Skeletal muscle satellite cell (primary cell): ENCODE measurements at regions not wholly inside any gene's neighbourhood (a gene's known extent, or its start where the extent isn't known, plus 50 kb on each side); places are given as distances from the start of the nearest gene placed in this dataset.

Source experiments
- H3K27me3 ChIP-seq: 2 replicates; pipeline ENCODE4 v1.7.0; 2013; ENCODE audit warnings: low read length; ENCODE audit not compliant: control insufficient read depth, insufficient read depth
- H3K36me3 ChIP-seq: 2 replicates; pipeline ENCODE4 v1.7.0; 2013; ENCODE audit warnings: mild to moderate bottlenecking, control low read depth, low read length; ENCODE audit not compliant: insufficient read depth
- H3K4me1 ChIP-seq: 2 replicates; pipeline ENCODE4 v1.7.0; 2013; ENCODE audit warnings: low read length; ENCODE audit not compliant: control insufficient read depth, insufficient read depth
- H3K4me2 ChIP-seq: 2 replicates; pipeline ENCODE4 v1.7.0; 2013; ENCODE audit warnings: mild to moderate bottlenecking, low read length
- H3K4me3 ChIP-seq: 2 replicates; pipeline ENCODE4 v1.7.0; 2013; ENCODE audit warnings: low read length
- H3K9ac ChIP-seq: 2 replicates; pipeline ENCODE4 v1.7.0; 2013; ENCODE audit warnings: mild to moderate bottlenecking, low read depth, low read length, moderate library complexity
- H3K9me3 ChIP-seq: replicated peaks from 2 replicates; pipeline ENCODE4 v1.7.0; 2013; ENCODE audit warnings: mild to moderate bottlenecking, control low read depth, low read length

GRCh38 chr6:126914801-126915200 lies 203.7 kb upstream of the RSPO3 start:
- Histone ChIP-seq H3K27me3 (no peaks in the 10 kb centered on the region), H3K4me2 (no peak overlapping the region), H3K4me1 (peaks cover 10% of the 10 kb centered on the region), H3K36me3 (no peaks in the 10 kb centered on the region), H3K9me3 (no peaks in the 10 kb centered on the region), H3K4me3 (no peak overlapping the region), H3K9ac (no peak overlapping the region)

GRCh38 chr6:126919947-126920346 lies 198.5 kb upstream of the RSPO3 start:
- H3K9ac ChIP-seq, result no peak overlapping the region
- peaks cover 15% of the 10 kb centered on the region for H3K4me1 ChIP-seq
- H3K27me3 ChIP-seq, result no peaks in the 10 kb centered on the region
- H3K9me3 ChIP-seq, result no peaks in the 10 kb centered on the region
- H3K4me2 ChIP-seq, result no peak overlapping the region
- no peak overlapping the region for H3K4me3 ChIP-seq
- no peaks in the 10 kb centered on the region for H3K36me3 ChIP-seq

- no peak overlapping the region for H3K9ac ChIP-seq
- H3K4me2 ChIP-seq, result no peak overlapping the region
- no peaks in the 10 kb centered on the region for H3K9me3 ChIP-seq
- H3K36me3 ChIP-seq, result no peaks in the 10 kb centered on the region
- H3K27me3 ChIP-seq, result no peaks in the 10 kb centered on the region
- peaks cover 14% of the 10 kb centered on the region for H3K4me1 ChIP-seq
- H3K4me3 ChIP-seq, result no peak overlapping the region
Observed at GRCh38 chr6:126923807-126924206, 194.7 kb upstream of the RSPO3 start.

- H3K27me3 ChIP-seq, result no peaks in the 10 kb centered on the region
- no peaks in the 10 kb centered on the region for H3K9me3 ChIP-seq
- H3K4me2 ChIP-seq, result no peak overlapping the region
- H3K36me3 ChIP-seq, result no peaks in the 10 kb centered on the region
- H3K4me1 ChIP-seq, result no peaks in the 10 kb centered on the region
- no peak overlapping the region for H3K9ac ChIP-seq
- no peak overlapping the region for H3K4me3 ChIP-seq
Observed at GRCh38 chr6:126926926-126927325, 191.5 kb upstream of the RSPO3 start.

- H3K9me3 ChIP-seq, result no peaks in the 10 kb centered on the region
- no peak overlapping the region for H3K9ac ChIP-seq
- H3K36me3 ChIP-seq, result no peaks in the 10 kb centered on the region
- no peaks in the 10 kb centered on the region for H3K4me1 ChIP-seq
- H3K4me2 ChIP-seq, result no peak overlapping the region
- H3K4me3 ChIP-seq, result no peak overlapping the region
- no peaks in the 10 kb centered on the region for H3K27me3 ChIP-seq
Observed at GRCh38 chr6:126927841-126928240, 190.6 kb upstream of the RSPO3 start.

- Histone ChIP-seq H3K9me3 (no peaks in the 10 kb centered on the region), H3K4me3 (no peak overlapping the region), H3K36me3 (no peaks in the 10 kb centered on the region), H3K4me2 (no peak overlapping the region), H3K4me1 (no peaks in the 10 kb centered on the region), H3K27me3 (no peaks in the 10 kb centered on the region), H3K9ac (no peak overlapping the region)
Observed at GRCh38 chr6:126937426-126937825, 181.0 kb upstream of the RSPO3 start.

GRCh38 chr6:126939784-126940183 lies 178.7 kb upstream of the RSPO3 start:
- Histone ChIP-seq H3K4me1 (no peaks in the 10 kb centered on the region), H3K36me3 (no peaks in the 10 kb centered on the region), H3K9ac (no peak overlapping the region), H3K27me3 (no peaks in the 10 kb centered on the region), H3K4me3 (no peak overlapping the region), H3K9me3 (no peaks in the 10 kb centered on the region), H3K4me2 (no peak overlapping the region)

GRCh38 chr6:126941751-126942150 lies 176.7 kb upstream of the RSPO3 start:
- no peak overlapping the region for H3K4me3 ChIP-seq
- no peaks in the 10 kb centered on the region for H3K4me1 ChIP-seq
- no peaks in the 10 kb centered on the region for H3K36me3 ChIP-seq
- H3K9me3 ChIP-seq, result no peaks in the 10 kb centered on the region
- no peaks in the 10 kb centered on the region for H3K27me3 ChIP-seq
- no peak overlapping the region for H3K9ac ChIP-seq
- no peak overlapping the region for H3K4me2 ChIP-seq

GRCh38 chr6:126944512-126944911 lies 174.0 kb upstream of the RSPO3 start:
- Histone ChIP-seq H3K4me1 (peaks cover 4% of the 10 kb centered on the region), H3K9me3 (no peaks in the 10 kb centered on the region), H3K4me2 (no peak overlapping the region), H3K27me3 (no peaks in the 10 kb centered on the region), H3K36me3 (no peaks in the 10 kb centered on the region), H3K4me3 (no peak overlapping the region), H3K9ac (no peak overlapping the region)

- Histone ChIP-seq H3K4me1 (peaks cover 4% of the 10 kb centered on the region), H3K9ac (no peak overlapping the region), H3K4me3 (no peak overlapping the region)
Observed at GRCh38 chr6:126945150-126945685, 173.3 kb upstream of the RSPO3 start.

GRCh38 chr6:126945812-126946360 lies 172.6 kb upstream of the RSPO3 start:
- H3K36me3 ChIP-seq, result no peaks in the 10 kb centered on the region
- H3K9me3 ChIP-seq, result no peaks in the 10 kb centered on the region
- H3K9ac ChIP-seq, result no peak overlapping the region
- H3K4me3 ChIP-seq, result no peak overlapping the region
- peaks cover 4% of the 10 kb centered on the region for H3K4me1 ChIP-seq
- no peak overlapping the region for H3K4me2 ChIP-seq
- no peaks in the 10 kb centered on the region for H3K27me3 ChIP-seq

More at GRCh38 chr6:126945150-126945685, 173.3 kb upstream of the RSPO3 start:
- no peak overlapping the region for H3K4me2 ChIP-seq
- no peaks in the 10 kb centered on the region for H3K27me3 ChIP-seq
- no peaks in the 10 kb centered on the region for H3K9me3 ChIP-seq
- H3K36me3 ChIP-seq, result no peaks in the 10 kb centered on the region

- no peaks in the 10 kb centered on the region for H3K36me3 ChIP-seq
- no peak overlapping the region for H3K9ac ChIP-seq
- H3K9me3 ChIP-seq, result no peaks in the 10 kb centered on the region
- H3K4me2 ChIP-seq, result no peak overlapping the region
- H3K4me3 ChIP-seq, result no peak overlapping the region
- no peaks in the 10 kb centered on the region for H3K27me3 ChIP-seq
- H3K4me1 ChIP-seq, result peaks cover 4% of the 10 kb centered on the region
Observed at GRCh38 chr6:126947070-126947469, 171.4 kb upstream of the RSPO3 start.
